ENCODE measurements at regions not wholly inside any gene's neighbourhood (a gene's known extent, or its start where the extent isn't known, plus 50 kb on each side); places are given as distances from the start of the nearest gene placed in this dataset.

DNA sequence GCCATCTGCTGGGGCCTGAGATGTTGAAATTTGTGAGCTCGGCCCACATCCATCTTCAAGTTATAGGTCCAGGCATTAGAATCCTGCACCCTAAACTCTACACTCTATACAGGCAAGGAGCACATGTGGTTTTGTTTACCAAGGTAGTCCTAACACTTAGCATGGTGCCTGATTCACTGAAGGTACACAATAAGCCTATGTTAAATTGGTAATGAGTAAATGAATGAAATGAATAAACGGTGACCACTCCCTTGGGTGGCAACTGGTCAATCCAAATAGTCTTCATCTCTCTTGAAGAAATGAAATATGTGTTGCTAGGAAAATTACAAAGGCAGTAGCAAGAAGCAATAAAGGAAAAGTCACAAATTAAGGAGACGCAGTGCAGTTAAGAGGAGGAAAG is 359.3 kb upstream of the UBE2E2 start:
- H3K27me3 Mint-ChIP-seq (ENCODE audit: low read depth): no peaks in the 10 kb centered on the region
- ChIA-PET POLR2A (no interaction called here), CTCF (no interaction called here)
- DNase-seq (ENCODE audit: low spot score): no peak
- no peak for TF ChIP-seq MYBL2 (CRISPR knock-in tag; IDR thresholded peaks at IDR 0.05)
- TF ChIP-seq EMX1 (CRISPR knock-in tag; IDR thresholded peaks at IDR 0.05): no peak
- TF ChIP-seq ERG (CRISPR knock-in tag; IDR thresholded peaks at IDR 0.05): no peak
- TF ChIP-seq GTF2I (CRISPR knock-in tag; conservative IDR thresholded peaks at IDR 0.05): no peak
- TF ChIP-seq, protein P1, sequence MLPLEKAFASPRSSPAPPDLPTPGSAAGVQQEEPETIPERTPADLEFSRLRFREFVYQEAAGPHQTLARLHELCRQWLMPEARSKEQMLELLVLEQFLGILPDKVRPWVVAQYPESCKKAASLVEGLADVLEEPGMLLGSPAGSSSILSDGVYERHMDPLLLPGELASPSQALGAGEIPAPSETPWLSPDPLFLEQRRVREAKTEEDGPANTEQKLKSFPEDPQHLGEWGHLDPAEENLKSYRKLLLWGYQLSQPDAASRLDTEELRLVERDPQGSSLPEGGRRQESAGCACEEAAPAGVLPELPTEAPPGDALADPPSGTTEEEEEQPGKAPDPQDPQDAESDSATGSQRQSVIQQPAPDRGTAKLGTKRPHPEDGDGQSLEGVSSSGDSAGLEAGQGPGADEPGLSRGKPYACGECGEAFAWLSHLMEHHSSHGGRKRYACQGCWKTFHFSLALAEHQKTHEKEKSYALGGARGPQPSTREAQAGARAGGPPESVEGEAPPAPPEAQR (CRISPR knock-in tag; IDR thresholded peaks at IDR 0.05): no peak
- TF ChIP-seq SOX15 (CRISPR knock-in tag; IDR thresholded peaks at IDR 0.05): no peak
- TF ChIP-seq, protein P2, sequence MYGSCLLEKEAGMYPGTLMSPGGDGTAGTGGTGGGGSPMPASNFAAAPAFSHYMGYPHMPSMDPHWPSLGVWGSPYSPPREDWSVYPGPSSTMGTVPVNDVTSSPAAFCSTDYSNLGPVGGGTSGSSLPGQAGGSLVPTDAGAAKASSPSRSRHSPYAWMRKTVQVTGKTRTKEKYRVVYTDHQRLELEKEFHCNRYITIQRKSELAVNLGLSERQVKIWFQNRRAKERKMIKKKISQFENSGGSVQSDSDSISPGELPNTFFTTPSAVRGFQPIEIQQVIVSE (CRISPR knock-in tag; IDR thresholded peaks at IDR 0.05; ENCODE audit: borderline replicate concordance): no peak
- no peak for TF ChIP-seq ATF2 (CRISPR knock-in tag; IDR thresholded peaks at IDR 0.05; ENCODE audit: borderline replicate concordance, low read depth)
- TF ChIP-seq TCF7 (CRISPR knock-in tag; IDR thresholded peaks at IDR 0.05; ENCODE audit: low read depth): no peak
- no peak for TF ChIP-seq ZNF263 (CRISPR knock-in tag; IDR thresholded peaks at IDR 0.05; ENCODE audit: low read depth)
- TF ChIP-seq JUN (CRISPR knock-in tag; IDR thresholded peaks at IDR 0.05): no peak
- TF ChIP-seq GRHL2 (CRISPR knock-in tag; IDR thresholded peaks at IDR 0.05; ENCODE audit: insufficient replicate concordance, severe bottlenecking): no peak
- no peak for TF ChIP-seq ZNF671 (CRISPR knock-in tag; IDR thresholded peaks at IDR 0.05)
- no peak for TF ChIP-seq CREM (CRISPR knock-in tag; IDR thresholded peaks at IDR 0.05)
- TF ChIP-seq MLX (CRISPR knock-in tag; IDR thresholded peaks at IDR 0.05): no peak
- no peak for TF ChIP-seq OVOL2 (CRISPR knock-in tag; IDR thresholded peaks at IDR 0.05; ENCODE audit: borderline replicate concordance)
- no peak for TF ChIP-seq NR2C2 (CRISPR knock-in tag; IDR thresholded peaks at IDR 0.05)
- no peak for TF ChIP-seq FOXK1 (CRISPR knock-in tag; IDR thresholded peaks at IDR 0.05)
- no peak for TF ChIP-seq PRRX2 (CRISPR knock-in tag; IDR thresholded peaks at IDR 0.05)
- no peak for ATAC-seq
- peaks cover 12% of the 10 kb centered on the region for H3K9me3 Mint-ChIP-seq
- no peaks in the 10 kb centered on the region for H3K36me3 Mint-ChIP-seq
- no peaks in the 10 kb centered on the region for H3K4me1 Mint-ChIP-seq
- no peak overlapping the region for H3K27ac Mint-ChIP-seq
- H3K4me3 Mint-ChIP-seq: no peak overlapping the region

DNA sequence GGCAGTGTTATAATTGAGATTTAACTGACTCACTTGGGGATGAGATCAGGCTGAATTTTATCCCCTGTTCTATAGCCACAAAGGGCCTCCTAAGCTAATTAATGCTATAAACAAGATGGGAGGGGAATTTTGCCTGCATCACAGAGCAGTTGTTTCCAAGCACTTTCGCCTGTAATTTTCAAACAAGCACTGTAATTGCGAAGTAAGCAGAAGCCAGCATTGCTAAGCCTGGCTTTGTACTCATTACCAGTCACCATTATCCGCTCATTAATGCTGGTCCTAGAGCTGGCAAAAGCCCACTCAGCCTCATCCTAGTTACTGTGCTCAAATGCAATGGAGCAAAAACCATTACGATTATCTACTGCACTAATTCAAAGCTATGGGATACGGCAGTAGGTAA is 356.6 kb upstream of the UBE2E2 start:
- no peaks in the 10 kb centered on the region for H3K27me3 Mint-ChIP-seq (ENCODE audit: low read depth)
- no peak overlapping the region for H3K27ac Mint-ChIP-seq
- H3K9me3 Mint-ChIP-seq: peaks cover 6% of the 10 kb centered on the region
- no peak for ATAC-seq
- H3K4me1 Mint-ChIP-seq: no peaks in the 10 kb centered on the region
- H3K4me3 Mint-ChIP-seq: no peak overlapping the region
- no peak for DNase-seq (ENCODE audit: low spot score)
- no peaks in the 10 kb centered on the region for H3K36me3 Mint-ChIP-seq
- ChIA-PET CTCF (no interaction called here), POLR2A (no interaction called here)
- no peak for TF ChIP-seq ZNF121 (CRISPR knock-in tag; IDR thresholded peaks at IDR 0.05)
- no peak for TF ChIP-seq MXD4 (CRISPR knock-in tag; IDR thresholded peaks at IDR 0.05; ENCODE audit: borderline replicate concordance)
- no peak for TF ChIP-seq SMAD3 (CRISPR knock-in tag; IDR thresholded peaks at IDR 0.05; ENCODE audit: borderline replicate concordance)
- TF ChIP-seq ZNF671 (CRISPR knock-in tag; IDR thresholded peaks at IDR 0.05): no peak
- TF ChIP-seq ZNF317 (CRISPR knock-in tag; IDR thresholded peaks at IDR 0.05; ENCODE audit: borderline replicate concordance, low read depth): no peak
- no peak for TF ChIP-seq NFYB (CRISPR knock-in tag; conservative IDR thresholded peaks at IDR 0.05; ENCODE audit: low read depth)
- no peak for TF ChIP-seq ERG (CRISPR knock-in tag; IDR thresholded peaks at IDR 0.05)
- TF ChIP-seq, protein P3, sequence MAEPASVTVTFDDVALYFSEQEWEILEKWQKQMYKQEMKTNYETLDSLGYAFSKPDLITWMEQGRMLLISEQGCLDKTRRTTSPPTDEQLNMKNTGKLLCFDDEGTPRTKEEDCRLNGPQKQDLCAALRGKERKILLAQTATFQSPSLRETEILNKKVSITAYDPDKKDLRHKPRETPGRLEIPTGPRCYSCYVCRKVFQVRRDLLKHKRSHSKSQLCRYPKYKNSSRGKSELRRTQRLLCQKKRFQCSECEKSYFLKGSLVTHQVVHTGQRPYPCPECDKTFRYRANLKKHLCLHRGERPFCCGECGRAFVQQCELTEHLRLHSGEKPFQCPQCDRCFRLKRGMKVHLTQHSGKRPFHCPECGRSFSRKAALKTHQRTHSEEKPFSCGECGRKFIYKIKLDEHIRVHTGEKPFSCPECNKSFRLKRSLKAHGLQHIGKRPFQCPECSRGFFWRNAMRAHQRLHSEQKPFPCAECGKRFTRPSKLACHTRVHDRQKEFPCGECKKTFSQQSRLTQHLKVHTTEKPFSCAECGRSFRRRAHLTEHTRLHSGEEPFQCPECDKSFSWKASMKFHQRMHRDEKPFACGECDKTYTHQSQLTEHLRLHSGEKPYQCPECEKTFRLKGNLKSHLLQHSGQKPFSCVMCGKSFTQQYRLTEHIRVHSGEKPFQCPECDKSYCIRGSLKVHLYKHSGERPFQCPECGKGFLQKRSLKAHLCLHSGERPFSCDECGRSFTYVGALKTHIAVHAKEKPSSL (CRISPR knock-in tag; conservative IDR thresholded peaks at IDR 0.05): no peak
- no peak for TF ChIP-seq IRF2 (CRISPR knock-in tag; IDR thresholded peaks at IDR 0.05; ENCODE audit: borderline replicate concordance, low read depth)
- TF ChIP-seq, protein P2 (CRISPR knock-in tag; IDR thresholded peaks at IDR 0.05; ENCODE audit: borderline replicate concordance): no peak
- no peak for TF ChIP-seq ZNF396 (CRISPR knock-in tag; IDR thresholded peaks at IDR 0.05; ENCODE audit: borderline replicate concordance)
- no peak for TF ChIP-seq SOX15 (CRISPR knock-in tag; IDR thresholded peaks at IDR 0.05)

Measured in WTC11 (cell line).